ENCODE measurements at regions not wholly inside any gene's neighbourhood (a gene's known extent, or its start where the extent isn't known, plus 50 kb on each side); places are given as distances from the start of the nearest gene placed in this dataset.

- Histone ChIP-seq H3K4me1 (ENCODE audit: low read length) (no peaks in the 10 kb centered on the region), H3K36me3 (replicated peaks; ENCODE audit: insufficient read depth, low read length) (no peaks in the 10 kb centered on the region), H3K27me3 (replicated peaks; ENCODE audit: insufficient read depth, low read length) (no peaks in the 10 kb centered on the region), H3K4me2 (ENCODE audit: low read depth, low read length) (no peak overlapping the region), H3K9me2 (replicated peaks; ENCODE audit: insufficient read depth, low read length) (no peaks in the 10 kb centered on the region), H3K4me3 (ENCODE audit: low read length) (no peak overlapping the region), H3K27ac (ENCODE audit: low read length) (no peak overlapping the region), H3K9ac (ENCODE audit: low read length) (no peak overlapping the region), H2AFZ (ENCODE audit: low read length) (no peak overlapping the region), H3F3A (ENCODE audit: insufficient read depth, low read length) (no peaks in the 10 kb centered on the region), H3K9me3 (replicated peaks; ENCODE audit: insufficient read depth, low read length) (no peaks in the 10 kb centered on the region), H4K20me1 (ENCODE audit: insufficient read depth, low read length) (no peaks in the 10 kb centered on the region), H3K79me2 (ENCODE audit: low read length) (no peaks in the 10 kb centered on the region)
- no peak for DNase-seq
- no peak for TF ChIP-seq EZH2phosphoT487 (IDR thresholded peaks at IDR 0.05; ENCODE audit: low read length)
- TF ChIP-seq, protein P1, sequence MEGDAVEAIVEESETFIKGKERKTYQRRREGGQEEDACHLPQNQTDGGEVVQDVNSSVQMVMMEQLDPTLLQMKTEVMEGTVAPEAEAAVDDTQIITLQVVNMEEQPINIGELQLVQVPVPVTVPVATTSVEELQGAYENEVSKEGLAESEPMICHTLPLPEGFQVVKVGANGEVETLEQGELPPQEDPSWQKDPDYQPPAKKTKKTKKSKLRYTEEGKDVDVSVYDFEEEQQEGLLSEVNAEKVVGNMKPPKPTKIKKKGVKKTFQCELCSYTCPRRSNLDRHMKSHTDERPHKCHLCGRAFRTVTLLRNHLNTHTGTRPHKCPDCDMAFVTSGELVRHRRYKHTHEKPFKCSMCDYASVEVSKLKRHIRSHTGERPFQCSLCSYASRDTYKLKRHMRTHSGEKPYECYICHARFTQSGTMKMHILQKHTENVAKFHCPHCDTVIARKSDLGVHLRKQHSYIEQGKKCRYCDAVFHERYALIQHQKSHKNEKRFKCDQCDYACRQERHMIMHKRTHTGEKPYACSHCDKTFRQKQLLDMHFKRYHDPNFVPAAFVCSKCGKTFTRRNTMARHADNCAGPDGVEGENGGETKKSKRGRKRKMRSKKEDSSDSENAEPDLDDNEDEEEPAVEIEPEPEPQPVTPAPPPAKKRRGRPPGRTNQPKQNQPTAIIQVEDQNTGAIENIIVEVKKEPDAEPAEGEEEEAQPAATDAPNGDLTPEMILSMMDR (IDR thresholded peaks at IDR 0.05; ENCODE audit: low read length): no peak
- no peak for TF ChIP-seq EZH2 (optimal IDR thresholded peaks at IDR 0.05; ENCODE audit: low read depth, low read length)
Measured at GRCh38 chr5:6220346-6221088, 157.8 kb downstream of the MED10 start.

GRCh38 chr5:6218517-6218916 lies 159.8 kb downstream of the MED10 start:
- Histone ChIP-seq H3K36me3 (replicated peaks; ENCODE audit: insufficient read depth, low read length) (no peaks in the 10 kb centered on the region), H3K27me3 (replicated peaks; ENCODE audit: insufficient read depth, low read length) (no peaks in the 10 kb centered on the region), H4K20me1 (ENCODE audit: insufficient read depth, low read length) (no peaks in the 10 kb centered on the region), H2AFZ (ENCODE audit: low read length) (no peak overlapping the region), H3K9ac (ENCODE audit: low read length) (no peak overlapping the region), H3F3A (ENCODE audit: insufficient read depth, low read length) (no peaks in the 10 kb centered on the region), H3K79me2 (ENCODE audit: low read length) (no peaks in the 10 kb centered on the region), H3K4me2 (ENCODE audit: low read depth, low read length) (no peak overlapping the region), H3K4me3 (ENCODE audit: low read length) (no peak overlapping the region), H3K9me3 (replicated peaks; ENCODE audit: insufficient read depth, low read length) (no peaks in the 10 kb centered on the region), H3K27ac (ENCODE audit: low read length) (no peak overlapping the region), H3K4me1 (ENCODE audit: low read length) (no peaks in the 10 kb centered on the region), H3K9me2 (replicated peaks; ENCODE audit: insufficient read depth, low read length) (no peaks in the 10 kb centered on the region)
- TF ChIP-seq EZH2phosphoT487 (IDR thresholded peaks at IDR 0.05; ENCODE audit: low read length) (no peak), EZH2 (optimal IDR thresholded peaks at IDR 0.05; ENCODE audit: low read depth, low read length) (no peak)
- TF ChIP-seq, protein P1 (IDR thresholded peaks at IDR 0.05; ENCODE audit: low read length): no peak
- no peak for DNase-seq

GRCh38 chr5:6218116-6218515 lies 160.2 kb downstream of the MED10 start:
- H3F3A ChIP-seq (ENCODE audit: insufficient read depth, low read length): no peaks in the 10 kb centered on the region
- DNase-seq: no peak
- H3K9ac ChIP-seq (ENCODE audit: low read length): no peak overlapping the region
- H3K79me2 ChIP-seq (ENCODE audit: low read length): no peaks in the 10 kb centered on the region
- no peaks in the 10 kb centered on the region for H3K27me3 ChIP-seq (replicated peaks; ENCODE audit: insufficient read depth, low read length)
- no peak overlapping the region for H3K4me2 ChIP-seq (ENCODE audit: low read depth, low read length)
- no peak for TF ChIP-seq EZH2 (optimal IDR thresholded peaks at IDR 0.05; ENCODE audit: low read depth, low read length)
- H3K4me3 ChIP-seq (ENCODE audit: low read length): no peak overlapping the region
- H3K9me3 ChIP-seq (replicated peaks; ENCODE audit: insufficient read depth, low read length): no peaks in the 10 kb centered on the region
- no peaks in the 10 kb centered on the region for H3K36me3 ChIP-seq (replicated peaks; ENCODE audit: insufficient read depth, low read length)
- no peaks in the 10 kb centered on the region for H3K9me2 ChIP-seq (replicated peaks; ENCODE audit: insufficient read depth, low read length)
- H3K4me1 ChIP-seq (ENCODE audit: low read length): no peaks in the 10 kb centered on the region
- H2AFZ ChIP-seq (ENCODE audit: low read length): no peak overlapping the region
- H3K27ac ChIP-seq (ENCODE audit: low read length): no peak overlapping the region
- no peaks in the 10 kb centered on the region for H4K20me1 ChIP-seq (ENCODE audit: insufficient read depth, low read length)

DNA sequence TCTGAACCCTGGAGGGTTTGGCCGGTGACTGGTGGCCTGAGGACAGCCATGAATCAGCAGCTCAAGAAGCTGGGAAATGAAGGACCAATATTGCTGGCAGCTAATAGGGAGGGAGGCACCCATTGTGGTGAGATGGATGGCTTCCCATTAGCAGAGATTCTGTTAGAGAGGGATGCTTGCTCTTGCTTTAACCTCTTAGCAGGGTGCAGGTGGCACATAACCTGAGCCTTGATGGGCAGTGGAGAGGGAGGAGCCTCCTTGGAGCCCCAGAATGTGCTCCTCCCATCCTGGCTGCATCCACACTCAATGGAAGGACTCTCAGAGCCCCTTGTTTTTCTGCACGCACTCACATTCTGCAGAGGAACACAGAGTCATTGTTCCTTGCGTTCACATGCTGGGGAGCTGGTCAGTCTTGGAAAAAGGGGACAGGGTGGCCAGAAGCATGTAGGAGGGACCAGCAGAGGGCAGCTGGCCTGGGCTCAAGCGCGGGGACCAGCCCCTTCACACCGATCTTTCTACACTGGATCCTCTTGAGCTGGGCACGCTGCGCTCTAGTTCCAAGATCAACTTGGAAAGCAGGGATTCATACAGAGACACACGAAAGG lies 161.8 kb downstream of the MED10 start:
- Histone ChIP-seq H3K9me3 (replicated peaks; ENCODE audit: insufficient read depth, low read length) (no peaks in the 10 kb centered on the region), H3K27me3 (replicated peaks; ENCODE audit: insufficient read depth, low read length) (no peaks in the 10 kb centered on the region), H3K4me1 (ENCODE audit: low read length) (no peaks in the 10 kb centered on the region), H3K4me2 (ENCODE audit: low read depth, low read length) (no peak overlapping the region), H3F3A (ENCODE audit: insufficient read depth, low read length) (no peaks in the 10 kb centered on the region), H4K20me1 (ENCODE audit: insufficient read depth, low read length) (no peaks in the 10 kb centered on the region), H3K27ac (ENCODE audit: low read length) (no peak overlapping the region), H3K79me2 (ENCODE audit: low read length) (no peaks in the 10 kb centered on the region), H3K36me3 (replicated peaks; ENCODE audit: insufficient read depth, low read length) (no peaks in the 10 kb centered on the region), H3K9me2 (replicated peaks; ENCODE audit: insufficient read depth, low read length) (no peaks in the 10 kb centered on the region), H3K4me3 (ENCODE audit: low read length) (no peak overlapping the region), H3K9ac (ENCODE audit: low read length) (no peak overlapping the region), H2AFZ (ENCODE audit: low read length) (no peak overlapping the region)
- TF ChIP-seq EZH2 (optimal IDR thresholded peaks at IDR 0.05; ENCODE audit: low read depth, low read length) (no peak), EZH2phosphoT487 (IDR thresholded peaks at IDR 0.05; ENCODE audit: low read length) (no peak)
- TF ChIP-seq, protein P1 (IDR thresholded peaks at IDR 0.05; ENCODE audit: low read length): no peak
- no peak for DNase-seq

All from MM.1S (cell line).